ENCODE measurements at regions not wholly inside any gene's neighbourhood (a gene's known extent, or its start where the extent isn't known, plus 50 kb on each side); places are given as distances from the start of the nearest gene placed in this dataset.

- no peak for TF ChIP-seq EZH2 (IDR thresholded peaks at IDR 0.05; ENCODE audit: insufficient read depth, poor library complexity, severe bottlenecking)
- TF ChIP-seq EZH2phosphoT487 (IDR thresholded peaks at IDR 0.05; ENCODE audit: insufficient read depth, low read depth) = no peak
Measured at GRCh38 chr10:56920601-56921261, 559.7 kb upstream of the ZWINT start.
